ENCODE measurements at regions not wholly inside any gene's neighbourhood (a gene's known extent, or its start where the extent isn't known, plus 50 kb on each side); places are given as distances from the start of the nearest gene placed in this dataset.

GRCh38 chr5:123800640-123801039 lies 288.7 kb downstream of the CSNK1G3 start:
- no peak for DNase-seq

- no peak for DNase-seq
Measured at GRCh38 chr5:123795688-123796087, 283.7 kb downstream of the CSNK1G3 start.

- DNase-seq, result no peak
Measured at GRCh38 chr5:123790226-123790625, 278.2 kb downstream of the CSNK1G3 start.

GRCh38 chr5:123787635-123788034 lies 275.7 kb downstream of the CSNK1G3 start:
- no peak for DNase-seq

- no peak for DNase-seq
Measured at GRCh38 chr5:123787136-123787535, 275.2 kb downstream of the CSNK1G3 start.

GRCh38 chr5:123786411-123786810 lies 274.4 kb downstream of the CSNK1G3 start:
- DNase-seq, result no peak

GRCh38 chr5:123785162-123786071 lies 273.4 kb downstream of the CSNK1G3 start:
- peak; percentile 76 for DNase-seq

GRCh38 chr5:123783421-123783820 lies 271.4 kb downstream of the CSNK1G3 start:
- no peak for DNase-seq

GRCh38 chr5:123778641-123779040 lies 266.7 kb downstream of the CSNK1G3 start:
- no peak for DNase-seq

- DNase-seq, result no peak
Measured at GRCh38 chr5:123776761-123777160, 264.8 kb downstream of the CSNK1G3 start.

GRCh38 chr5:123771715-123772114 lies 259.7 kb downstream of the CSNK1G3 start:
- DNase-seq, result no peak

GRCh38 chr5:123763201-123763600 lies 251.2 kb downstream of the CSNK1G3 start:
- no peak for DNase-seq

GRCh38 chr5:123756816-123757215 lies 244.8 kb downstream of the CSNK1G3 start:
- DNase-seq, result no peak

GRCh38 chr5:123756318-123756665 lies 244.3 kb downstream of the CSNK1G3 start:
- DNase-seq, result no peak

- DNase-seq, result no peak
Measured at GRCh38 chr5:123755653-123756317, 243.8 kb downstream of the CSNK1G3 start.

GRCh38 chr5:123754908-123755307 lies 242.9 kb downstream of the CSNK1G3 start:
- no peak for DNase-seq

GRCh38 chr5:123753937-123754891 lies 242.2 kb downstream of the CSNK1G3 start:
- no peak for DNase-seq

- no peak for DNase-seq
Measured at GRCh38 chr5:123753180-123753936, 241.4 kb downstream of the CSNK1G3 start.

- DNase-seq, result peak; percentile 47
Measured at GRCh38 chr5:123752552-123753179, 240.7 kb downstream of the CSNK1G3 start.

- DNase-seq, result no peak
Measured at GRCh38 chr5:123751670-123752069, 239.7 kb downstream of the CSNK1G3 start.

- no peak for DNase-seq
Measured at GRCh38 chr5:123748239-123748638, 236.3 kb downstream of the CSNK1G3 start.

All from left hindlimb (tissue), 1 donor.